ENCODE measurements at regions not wholly inside any gene's neighbourhood (a gene's known extent, or its start where the extent isn't known, plus 50 kb on each side); places are given as distances from the start of the nearest gene placed in this dataset.

GRCh38 chr10:20984662-20985061 is 87.6 kb upstream of the NEBL start:
- Histone ChIP-seq H3K4me3 (ENCODE audit: low read length) (no peak overlapping the region), H3K9ac (ENCODE audit: low read depth, low read length) (no peak overlapping the region), H3K27me3 (ENCODE audit: control insufficient read depth, insufficient read depth, low read length) (no peaks in the 10 kb centered on the region)

DNA sequence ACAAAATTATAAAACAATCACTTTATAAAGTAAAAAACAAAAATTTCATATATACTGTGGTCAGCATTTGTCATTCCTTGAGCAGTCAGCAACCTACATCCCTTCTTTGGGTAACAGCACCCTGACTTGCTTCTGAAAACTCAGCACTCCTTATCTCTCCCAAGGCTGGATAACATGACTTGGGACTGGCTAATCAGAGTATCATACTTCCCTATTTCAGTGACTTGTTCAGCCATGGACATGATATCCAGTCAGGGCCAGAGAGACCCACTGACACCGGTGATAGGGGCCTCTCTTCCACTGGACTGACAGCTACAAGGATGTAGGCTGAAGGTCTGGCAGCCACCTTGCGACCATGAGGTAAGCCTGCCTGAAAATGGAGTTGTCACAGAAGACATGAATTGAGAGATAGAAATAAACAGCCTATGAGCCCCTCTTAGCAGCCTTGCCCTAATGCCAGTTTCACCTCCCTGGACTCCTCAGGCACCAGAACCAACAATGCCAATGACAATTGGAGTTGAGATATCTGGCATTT is 84.4 kb upstream of the NEBL start:
- Histone ChIP-seq H3K27me3 (ENCODE audit: control insufficient read depth, insufficient read depth, low read length) (peaks cover 8% of the 10 kb centered on the region), H3K4me2 (ENCODE audit: low read length) (no peak overlapping the region), H3K36me3 (ENCODE audit: insufficient read depth, low read length) (no peaks in the 10 kb centered on the region), H3K9me3 (replicated peaks; ENCODE audit: low read length) (no peaks in the 10 kb centered on the region), H3K9ac (ENCODE audit: low read depth, low read length) (no peak overlapping the region), H3K4me3 (ENCODE audit: low read length) (no peak overlapping the region), H3K4me1 (ENCODE audit: control insufficient read depth, insufficient read depth, low read length) (no peaks in the 10 kb centered on the region)

More at GRCh38 chr10:20984662-20985061, 87.6 kb upstream of the NEBL start:
- no peaks in the 10 kb centered on the region for H3K4me1 ChIP-seq (ENCODE audit: control insufficient read depth, insufficient read depth, low read length)
- H3K4me2 ChIP-seq (ENCODE audit: low read length) = no peak overlapping the region
- H3K9me3 ChIP-seq (replicated peaks; ENCODE audit: low read length) = no peaks in the 10 kb centered on the region
- H3K36me3 ChIP-seq (ENCODE audit: insufficient read depth, low read length) = no peaks in the 10 kb centered on the region

GRCh38 chr10:20978617-20979016 is 81.5 kb upstream of the NEBL start:
- H3K4me3 ChIP-seq (ENCODE audit: low read length) = no peak overlapping the region

DNA sequence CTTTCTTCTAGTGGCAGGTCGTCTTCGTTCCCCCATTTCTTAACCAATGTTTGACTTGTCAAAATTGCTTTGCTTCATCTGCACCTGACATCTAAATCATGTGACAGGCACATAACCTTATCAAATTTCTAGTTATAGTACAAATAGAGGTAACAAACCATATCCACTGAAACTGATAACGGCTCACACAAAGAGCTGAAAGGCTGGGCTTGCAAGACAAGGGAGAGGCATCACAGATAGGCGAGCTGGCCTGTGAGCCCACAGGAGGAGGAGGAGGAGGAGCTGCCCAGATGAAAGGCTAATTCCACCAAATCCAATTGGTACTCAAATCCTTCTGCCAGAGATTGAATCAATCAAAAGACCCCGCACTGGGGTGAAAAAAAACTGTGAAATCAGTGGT is 80.2 kb upstream of the NEBL start:
- no peaks in the 10 kb centered on the region for H3K36me3 ChIP-seq (ENCODE audit: insufficient read depth, low read length)

More at GRCh38 chr10:20978617-20979016, 81.5 kb upstream of the NEBL start:
- Histone ChIP-seq H3K27me3 (ENCODE audit: control insufficient read depth, insufficient read depth, low read length) (peaks cover 8% of the 10 kb centered on the region), H3K4me2 (ENCODE audit: low read length) (no peak overlapping the region), H3K9me3 (replicated peaks; ENCODE audit: low read length) (no peaks in the 10 kb centered on the region), H3K36me3 (ENCODE audit: insufficient read depth, low read length) (no peaks in the 10 kb centered on the region), H3K4me1 (ENCODE audit: control insufficient read depth, insufficient read depth, low read length) (no peaks in the 10 kb centered on the region), H3K9ac (ENCODE audit: low read depth, low read length) (no peak overlapping the region)

GRCh38 chr10:20976891-20977290 is 79.8 kb upstream of the NEBL start:
- Histone ChIP-seq H3K9ac (ENCODE audit: low read depth, low read length) (no peak overlapping the region), H3K27me3 (ENCODE audit: control insufficient read depth, insufficient read depth, low read length) (peaks cover 8% of the 10 kb centered on the region), H3K4me2 (ENCODE audit: low read length) (no peak overlapping the region), H3K36me3 (ENCODE audit: insufficient read depth, low read length) (no peaks in the 10 kb centered on the region), H3K4me1 (ENCODE audit: control insufficient read depth, insufficient read depth, low read length) (no peaks in the 10 kb centered on the region), H3K9me3 (replicated peaks; ENCODE audit: low read length) (no peaks in the 10 kb centered on the region), H3K4me3 (ENCODE audit: low read length) (no peak overlapping the region)

More for the DNA sequence above, 80.2 kb upstream of the NEBL start:
- no peaks in the 10 kb centered on the region for H3K9me3 ChIP-seq (replicated peaks; ENCODE audit: low read length)
- no peak overlapping the region for H3K4me3 ChIP-seq (ENCODE audit: low read length)
- peaks cover 8% of the 10 kb centered on the region for H3K27me3 ChIP-seq (ENCODE audit: control insufficient read depth, insufficient read depth, low read length)
- H3K4me1 ChIP-seq (ENCODE audit: control insufficient read depth, insufficient read depth, low read length) = no peaks in the 10 kb centered on the region
- H3K9ac ChIP-seq (ENCODE audit: low read depth, low read length) = no peak overlapping the region
- no peak overlapping the region for H3K4me2 ChIP-seq (ENCODE audit: low read length)

GRCh38 chr10:20976390-20976789 is 79.3 kb upstream of the NEBL start:
- no peak overlapping the region for H3K9ac ChIP-seq (ENCODE audit: low read depth, low read length)
- H3K4me3 ChIP-seq (ENCODE audit: low read length) = no peak overlapping the region
- H3K36me3 ChIP-seq (ENCODE audit: insufficient read depth, low read length) = no peaks in the 10 kb centered on the region
- H3K9me3 ChIP-seq (replicated peaks; ENCODE audit: low read length) = no peaks in the 10 kb centered on the region
- peaks cover 8% of the 10 kb centered on the region for H3K27me3 ChIP-seq (ENCODE audit: control insufficient read depth, insufficient read depth, low read length)
- H3K4me1 ChIP-seq (ENCODE audit: control insufficient read depth, insufficient read depth, low read length) = no peaks in the 10 kb centered on the region
- H3K4me2 ChIP-seq (ENCODE audit: low read length) = no peak overlapping the region

- H3K4me1 ChIP-seq (ENCODE audit: control insufficient read depth, insufficient read depth, low read length) = no peaks in the 10 kb centered on the region
- H3K9ac ChIP-seq (ENCODE audit: low read depth, low read length) = no peak overlapping the region
- H3K9me3 ChIP-seq (replicated peaks; ENCODE audit: low read length) = no peaks in the 10 kb centered on the region
- peaks cover 8% of the 10 kb centered on the region for H3K27me3 ChIP-seq (ENCODE audit: control insufficient read depth, insufficient read depth, low read length)
- H3K4me2 ChIP-seq (ENCODE audit: low read length) = no peak overlapping the region
- no peak overlapping the region for H3K4me3 ChIP-seq (ENCODE audit: low read length)
- H3K36me3 ChIP-seq (ENCODE audit: insufficient read depth, low read length) = no peaks in the 10 kb centered on the region
Measured at GRCh38 chr10:20975236-20975635, 78.1 kb upstream of the NEBL start.

DNA sequence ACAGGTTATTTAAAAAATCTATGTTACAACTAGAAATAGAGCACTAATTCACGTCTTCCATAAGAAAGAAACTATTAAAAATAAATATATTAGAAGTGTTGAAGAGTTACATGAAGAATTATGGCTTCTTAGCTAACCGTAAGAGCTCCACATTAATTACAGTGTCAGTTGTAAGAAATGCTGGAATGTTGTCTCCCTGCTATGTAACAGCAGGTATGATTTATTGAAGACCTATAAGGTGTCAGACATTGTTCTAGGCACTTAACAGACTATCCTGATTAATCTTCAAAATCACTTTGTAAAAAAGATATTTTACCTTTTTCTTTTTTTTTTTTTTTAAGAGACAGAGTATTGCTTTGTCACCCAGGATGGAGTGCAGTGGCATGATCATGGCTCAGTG is 75.8 kb upstream of the NEBL start:
- Histone ChIP-seq H3K9me3 (replicated peaks; ENCODE audit: low read length) (no peaks in the 10 kb centered on the region), H3K4me3 (ENCODE audit: low read length) (no peak overlapping the region), H3K4me1 (ENCODE audit: control insufficient read depth, insufficient read depth, low read length) (no peaks in the 10 kb centered on the region), H3K36me3 (ENCODE audit: insufficient read depth, low read length) (no peaks in the 10 kb centered on the region), H3K27me3 (ENCODE audit: control insufficient read depth, insufficient read depth, low read length) (peaks cover 8% of the 10 kb centered on the region), H3K4me2 (ENCODE audit: low read length) (no peak overlapping the region), H3K9ac (ENCODE audit: low read depth, low read length) (no peak overlapping the region)

DNA sequence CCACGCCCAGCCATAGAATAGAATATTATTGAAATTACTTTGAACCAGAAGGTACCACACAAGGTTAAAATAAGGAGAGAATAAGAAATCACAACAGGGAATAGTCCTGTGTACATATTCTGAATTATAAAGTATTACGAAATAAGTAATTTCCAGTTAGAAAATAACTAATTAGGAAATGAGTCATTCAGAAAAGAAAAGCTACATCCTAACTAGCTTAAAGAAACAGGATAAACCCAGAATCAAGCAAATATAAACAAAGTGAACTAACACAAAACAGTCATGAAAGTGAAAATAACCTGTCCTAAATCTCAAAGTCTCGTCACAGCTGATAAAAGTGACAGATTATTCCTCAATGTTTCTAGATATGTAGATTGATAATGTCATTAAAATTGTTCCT is 74.8 kb upstream of the NEBL start:
- Histone ChIP-seq H3K36me3 (ENCODE audit: insufficient read depth, low read length) (no peaks in the 10 kb centered on the region), H3K27me3 (ENCODE audit: control insufficient read depth, insufficient read depth, low read length) (peaks cover under 1% of the 10 kb centered on the region), H3K4me2 (ENCODE audit: low read length) (no peak overlapping the region), H3K9me3 (replicated peaks; ENCODE audit: low read length) (no peaks in the 10 kb centered on the region), H3K4me1 (ENCODE audit: control insufficient read depth, insufficient read depth, low read length) (no peaks in the 10 kb centered on the region), H3K9ac (ENCODE audit: low read depth, low read length) (no peak overlapping the region), H3K4me3 (ENCODE audit: low read length) (no peak overlapping the region)

GRCh38 chr10:20970708-20971107 is 73.6 kb upstream of the NEBL start:
- Histone ChIP-seq H3K9ac (ENCODE audit: low read depth, low read length) (no peak overlapping the region), H3K4me1 (ENCODE audit: control insufficient read depth, insufficient read depth, low read length) (no peaks in the 10 kb centered on the region), H3K36me3 (ENCODE audit: insufficient read depth, low read length) (no peaks in the 10 kb centered on the region), H3K27me3 (ENCODE audit: control insufficient read depth, insufficient read depth, low read length) (no peaks in the 10 kb centered on the region), H3K9me3 (replicated peaks; ENCODE audit: low read length) (no peaks in the 10 kb centered on the region), H3K4me2 (ENCODE audit: low read length) (no peak overlapping the region), H3K4me3 (ENCODE audit: low read length) (no peak overlapping the region)

DNA sequence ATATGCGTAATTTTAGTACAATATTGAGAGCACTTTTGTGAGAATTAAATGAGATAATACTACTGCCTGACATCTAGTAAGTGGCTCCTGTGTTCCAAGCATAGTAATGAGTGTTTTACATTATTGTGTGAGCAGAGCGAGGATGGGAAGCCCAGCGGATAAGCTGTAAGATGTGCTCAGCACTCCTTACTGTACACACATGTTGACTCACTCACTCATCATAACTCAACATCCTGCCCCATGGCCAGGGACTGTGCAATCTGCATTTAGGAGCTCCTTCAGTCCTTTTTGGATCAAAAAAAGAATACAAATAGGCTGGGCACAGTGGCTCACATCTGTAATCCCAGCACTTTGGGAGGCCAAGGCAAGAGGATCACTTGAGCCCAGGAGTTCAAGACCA is 72.9 kb upstream of the NEBL start:
- Histone ChIP-seq H3K9me3 (replicated peaks; ENCODE audit: low read length) (no peaks in the 10 kb centered on the region), H3K9ac (ENCODE audit: low read depth, low read length) (no peak overlapping the region), H3K36me3 (ENCODE audit: insufficient read depth, low read length) (no peaks in the 10 kb centered on the region), H3K4me2 (ENCODE audit: low read length) (no peak overlapping the region), H3K4me1 (ENCODE audit: control insufficient read depth, insufficient read depth, low read length) (no peaks in the 10 kb centered on the region), H3K4me3 (ENCODE audit: low read length) (no peak overlapping the region), H3K27me3 (ENCODE audit: control insufficient read depth, insufficient read depth, low read length) (no peaks in the 10 kb centered on the region)

GRCh38 chr10:20966426-20966825 is 69.3 kb upstream of the NEBL start:
- H3K9ac ChIP-seq (ENCODE audit: low read depth, low read length) = no peak overlapping the region
- no peak overlapping the region for H3K4me3 ChIP-seq (ENCODE audit: low read length)
- H3K4me1 ChIP-seq (ENCODE audit: control insufficient read depth, insufficient read depth, low read length) = peaks cover 7% of the 10 kb centered on the region
- H3K4me2 ChIP-seq (ENCODE audit: low read length) = no peak overlapping the region
- no peaks in the 10 kb centered on the region for H3K27me3 ChIP-seq (ENCODE audit: control insufficient read depth, insufficient read depth, low read length)
- H3K36me3 ChIP-seq (ENCODE audit: insufficient read depth, low read length) = no peaks in the 10 kb centered on the region
- peaks cover 6% of the 10 kb centered on the region for H3K9me3 ChIP-seq (replicated peaks; ENCODE audit: low read length)
